Endodermal cell (in vitro differentiated cells): ENCODE measurements at regions not wholly inside any gene's neighbourhood (a gene's known extent, or its start where the extent isn't known, plus 50 kb on each side); places are given as distances from the start of the nearest gene placed in this dataset.
A peak's percentile ranks its signal among the peaks of the same experiment; 100 is the strongest.
"Not testable (repeated sequence)": the region's sequence is repeated elsewhere in the genome, so short reads cannot be mapped to it uniquely, and the experiment has no call there.

Experiments used
- DNase-seq: peaks from one replicate; pipeline ENCODE4 v3.0.0-alpha.2; 2017
- H3K27ac ChIP-seq: 2 replicates; pipeline ENCODE4 v1.5.1; 2013; ENCODE audit warnings: mild to moderate bottlenecking, low read depth, low read length, moderate library complexity
- H3K27me3 ChIP-seq: 2 replicates; pipeline ENCODE4 v1.6.1; 2013; ENCODE audit warnings: mild to moderate bottlenecking, low read length, moderate library complexity; ENCODE audit not compliant: insufficient read depth, control insufficient read depth, poor library complexity, severe bottlenecking
- H3K36me3 ChIP-seq: 2 replicates; pipeline ENCODE4 v1.7.0; 2013; ENCODE audit warnings: mild to moderate bottlenecking, low read length, moderate library complexity; ENCODE audit not compliant: control insufficient read depth, insufficient read depth
- H3K4me1 ChIP-seq: one replicate; pipeline ENCODE4 v1.7.0; 2013; ENCODE audit warnings: low read length; ENCODE audit not compliant: control insufficient read depth, insufficient read depth
- H3K4me3 ChIP-seq: 2 replicates; pipeline ENCODE4 v1.5.1; 2013; ENCODE audit warnings: mild to moderate bottlenecking, low read length, moderate library complexity
- H3K9ac ChIP-seq: 2 replicates; pipeline ENCODE4 v1.6.1; 2013; ENCODE audit warnings: mild to moderate bottlenecking, low read length, moderate library complexity; ENCODE audit not compliant: poor library complexity, severe bottlenecking; ENCODE audit errors: extremely low read depth
- H3K9me3 ChIP-seq: 2 replicates; pipeline ENCODE4 v1.6.1; 2013; ENCODE audit warnings: mild to moderate bottlenecking, low read length, moderate library complexity; ENCODE audit not compliant: control insufficient read depth
- H3K27ac Mint-ChIP-seq: 2 replicates; pipeline ENCODE4 v1.8.0; 2020; ENCODE audit warnings: mixed read lengths
- H3K27me3 Mint-ChIP-seq: 2 replicates; pipeline ENCODE4 v1.8.0; 2021; ENCODE audit warnings: mild to moderate bottlenecking, mixed read lengths; ENCODE audit not compliant: insufficient read depth
- H3K36me3 Mint-ChIP-seq: 2 replicates; pipeline ENCODE4 v1.8.0; 2020; ENCODE audit warnings: low read depth, mixed read lengths
- H3K4me1 Mint-ChIP-seq: 2 replicates; pipeline ENCODE4 v1.8.0; 2020; ENCODE audit warnings: mixed read lengths
- H3K4me3 Mint-ChIP-seq: 2 replicates; pipeline ENCODE4 v1.8.0; 2020; ENCODE audit warnings: mild to moderate bottlenecking, moderate library complexity, mixed read lengths
- H3K9me3 Mint-ChIP-seq: 2 replicates; pipeline ENCODE4 v1.8.0; 2020; ENCODE audit warnings: mild to moderate bottlenecking, mixed read lengths
- CTCF ChIP-seq: fragments of 200-600 bp; sonication (generic); conservative IDR thresholded peaks from 2 replicates; pipeline ENCODE4 v1.5.0; 2021; ENCODE audit warnings: antibody characterized with exemption, mild to moderate bottlenecking
- WGBS, 2 experiments: methylation state at CpG; one replicate each; pipeline versions ENCODE4 v1.1.5 to v1.1.7; 2013; ENCODE audit warnings: missing lambda C conversion rate in 2 of 2, mixed read lengths in 1 of 2; ENCODE audit not compliant: insufficient coverage in 1 of 2, insufficient read length in 1 of 2; 5-methylcytosine and 5-hydroxymethylcytosine counted together

- H3K4me1 ChIP-seq = no peaks in the 10 kb centered on the region
- no peak for DNase-seq
- TF ChIP-seq CTCF = no peak
- WGBS, 2 experiments = 90 to 100% methylated on average over 1 to 4 of the region's 4 CpGs
- H3K36me3 ChIP-seq = no peaks in the 10 kb centered on the region
- Mint-ChIP-seq H3K4me1 (peaks cover 5% of the 10 kb centered on the region), H3K27me3 (no peaks in the 10 kb centered on the region), H3K27ac (no peak overlapping the region), H3K4me3 (no peak overlapping the region), H3K9me3 (peaks cover 24% of the 10 kb centered on the region), H3K36me3 (no peaks in the 10 kb centered on the region)
- no peak overlapping the region for H3K9ac ChIP-seq
- no peak overlapping the region for H3K27ac ChIP-seq
- no peak overlapping the region for H3K4me3 ChIP-seq
- H3K9me3 ChIP-seq = no peaks in the 10 kb centered on the region
- H3K27me3 ChIP-seq = no peaks in the 10 kb centered on the region
Observed at GRCh38 chrX:40984962-40985361, 100.3 kb upstream of the USP9X start.

- Histone ChIP-seq H3K4me1 (no peaks in the 10 kb centered on the region), H3K9me3 (no peaks in the 10 kb centered on the region), H3K36me3 (no peaks in the 10 kb centered on the region), H3K4me3 (no peak overlapping the region), H3K27me3 (no peaks in the 10 kb centered on the region), H3K27ac (no peak overlapping the region), H3K9ac (no peak overlapping the region)
- Mint-ChIP-seq H3K27me3 (no peaks in the 10 kb centered on the region), H3K36me3 (peaks cover 3% of the 10 kb centered on the region), H3K27ac (peak overlapping the region; percentile 57), H3K4me3 (no peak overlapping the region), H3K9me3 (peaks cover 32% of the 10 kb centered on the region), H3K4me1 (peaks cover 5% of the 10 kb centered on the region)
- no peak for TF ChIP-seq CTCF
- DNase-seq = peak; percentile 68
- WGBS, 2 experiments = 45% methylated on average over 2 of the region's 2 CpGs; no CpG with 5 or more reads in 1 of the 2 experiments
Observed at GRCh38 chrX:40987413-40987812, 97.8 kb upstream of the USP9X start.

GRCh38 chrX:40988100-40988499 is 97.1 kb upstream of the USP9X start:
- Mint-ChIP-seq H3K4me3 (no peak overlapping the region), H3K36me3 (peaks cover 3% of the 10 kb centered on the region)

GRCh38 chrX:40993395-40993794 is 91.8 kb upstream of the USP9X start:
- not testable (repeated sequence) for H3K36me3 ChIP-seq, H3K27ac ChIP-seq, H3K4me1 Mint-ChIP-seq, H3K27me3 Mint-ChIP-seq, H3K9me3 ChIP-seq, H3K9ac ChIP-seq, H3K4me3 Mint-ChIP-seq, H3K36me3 Mint-ChIP-seq, H3K27me3 ChIP-seq, H3K27ac Mint-ChIP-seq, H3K4me1 ChIP-seq, H3K4me3 ChIP-seq
- peak; percentile 3 for DNase-seq
- WGBS, 2 experiments = 90 to 100% methylated on average over 1 to 2 of the region's 2 CpGs
- H3K9me3 Mint-ChIP-seq = peaks cover 40% of the 10 kb centered on the region

More at GRCh38 chrX:40988100-40988499, 97.1 kb upstream of the USP9X start:
- DNase-seq = no peak
- WGBS, 2 experiments = 90% methylated on average over 3 of the region's 3 CpGs; no CpG with 5 or more reads in 1 of the 2 experiments
- Histone ChIP-seq H3K4me3 (no peak overlapping the region), H3K27me3 (no peaks in the 10 kb centered on the region), H3K9me3 (no peaks in the 10 kb centered on the region), H3K36me3 (no peaks in the 10 kb centered on the region), H3K9ac (no peak overlapping the region), H3K27ac (no peak overlapping the region), H3K4me1 (no peaks in the 10 kb centered on the region)
- H3K27ac Mint-ChIP-seq = no peak overlapping the region
- H3K27me3 Mint-ChIP-seq = no peaks in the 10 kb centered on the region
- H3K4me1 Mint-ChIP-seq = peaks cover 5% of the 10 kb centered on the region
- peaks cover 32% of the 10 kb centered on the region for H3K9me3 Mint-ChIP-seq
- no peak for TF ChIP-seq CTCF
